ENCODE measurements at regions not wholly inside any gene's neighbourhood (a gene's known extent, or its start where the extent isn't known, plus 50 kb on each side); places are given as distances from the start of the nearest gene placed in this dataset.

GRCh38 chr11:80632156-80632555, 1191.3 kb upstream of the TENM4 start:
- TF ChIP-seq, protein P1, sequence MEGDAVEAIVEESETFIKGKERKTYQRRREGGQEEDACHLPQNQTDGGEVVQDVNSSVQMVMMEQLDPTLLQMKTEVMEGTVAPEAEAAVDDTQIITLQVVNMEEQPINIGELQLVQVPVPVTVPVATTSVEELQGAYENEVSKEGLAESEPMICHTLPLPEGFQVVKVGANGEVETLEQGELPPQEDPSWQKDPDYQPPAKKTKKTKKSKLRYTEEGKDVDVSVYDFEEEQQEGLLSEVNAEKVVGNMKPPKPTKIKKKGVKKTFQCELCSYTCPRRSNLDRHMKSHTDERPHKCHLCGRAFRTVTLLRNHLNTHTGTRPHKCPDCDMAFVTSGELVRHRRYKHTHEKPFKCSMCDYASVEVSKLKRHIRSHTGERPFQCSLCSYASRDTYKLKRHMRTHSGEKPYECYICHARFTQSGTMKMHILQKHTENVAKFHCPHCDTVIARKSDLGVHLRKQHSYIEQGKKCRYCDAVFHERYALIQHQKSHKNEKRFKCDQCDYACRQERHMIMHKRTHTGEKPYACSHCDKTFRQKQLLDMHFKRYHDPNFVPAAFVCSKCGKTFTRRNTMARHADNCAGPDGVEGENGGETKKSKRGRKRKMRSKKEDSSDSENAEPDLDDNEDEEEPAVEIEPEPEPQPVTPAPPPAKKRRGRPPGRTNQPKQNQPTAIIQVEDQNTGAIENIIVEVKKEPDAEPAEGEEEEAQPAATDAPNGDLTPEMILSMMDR (IDR thresholded peaks at IDR 0.05; ENCODE audit: insufficient read depth, low read length) = no peak
- TF ChIP-seq POLR2AphosphoS5 (IDR thresholded peaks at IDR 0.05; ENCODE audit: low read depth) (no peak), GABPA (IDR thresholded peaks at IDR 0.05; ENCODE audit: low read depth) (no peak), SPI1 (IDR thresholded peaks at IDR 0.05; ENCODE audit: borderline replicate concordance, low read depth) (no peak)
- TF ChIP-seq, protein P2, sequence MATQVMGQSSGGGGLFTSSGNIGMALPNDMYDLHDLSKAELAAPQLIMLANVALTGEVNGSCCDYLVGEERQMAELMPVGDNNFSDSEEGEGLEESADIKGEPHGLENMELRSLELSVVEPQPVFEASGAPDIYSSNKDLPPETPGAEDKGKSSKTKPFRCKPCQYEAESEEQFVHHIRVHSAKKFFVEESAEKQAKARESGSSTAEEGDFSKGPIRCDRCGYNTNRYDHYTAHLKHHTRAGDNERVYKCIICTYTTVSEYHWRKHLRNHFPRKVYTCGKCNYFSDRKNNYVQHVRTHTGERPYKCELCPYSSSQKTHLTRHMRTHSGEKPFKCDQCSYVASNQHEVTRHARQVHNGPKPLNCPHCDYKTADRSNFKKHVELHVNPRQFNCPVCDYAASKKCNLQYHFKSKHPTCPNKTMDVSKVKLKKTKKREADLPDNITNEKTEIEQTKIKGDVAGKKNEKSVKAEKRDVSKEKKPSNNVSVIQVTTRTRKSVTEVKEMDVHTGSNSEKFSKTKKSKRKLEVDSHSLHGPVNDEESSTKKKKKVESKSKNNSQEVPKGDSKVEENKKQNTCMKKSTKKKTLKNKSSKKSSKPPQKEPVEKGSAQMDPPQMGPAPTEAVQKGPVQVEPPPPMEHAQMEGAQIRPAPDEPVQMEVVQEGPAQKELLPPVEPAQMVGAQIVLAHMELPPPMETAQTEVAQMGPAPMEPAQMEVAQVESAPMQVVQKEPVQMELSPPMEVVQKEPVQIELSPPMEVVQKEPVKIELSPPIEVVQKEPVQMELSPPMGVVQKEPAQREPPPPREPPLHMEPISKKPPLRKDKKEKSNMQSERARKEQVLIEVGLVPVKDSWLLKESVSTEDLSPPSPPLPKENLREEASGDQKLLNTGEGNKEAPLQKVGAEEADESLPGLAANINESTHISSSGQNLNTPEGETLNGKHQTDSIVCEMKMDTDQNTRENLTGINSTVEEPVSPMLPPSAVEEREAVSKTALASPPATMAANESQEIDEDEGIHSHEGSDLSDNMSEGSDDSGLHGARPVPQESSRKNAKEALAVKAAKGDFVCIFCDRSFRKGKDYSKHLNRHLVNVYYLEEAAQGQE (IDR thresholded peaks at IDR 0.05; ENCODE audit: insufficient replicate concordance, low read depth) = no peak

Data from HL-60 (cell line).